ENCODE measurements at regions not wholly inside any gene's neighbourhood (a gene's known extent, or its start where the extent isn't known, plus 50 kb on each side); places are given as distances from the start of the nearest gene placed in this dataset.

DNA sequence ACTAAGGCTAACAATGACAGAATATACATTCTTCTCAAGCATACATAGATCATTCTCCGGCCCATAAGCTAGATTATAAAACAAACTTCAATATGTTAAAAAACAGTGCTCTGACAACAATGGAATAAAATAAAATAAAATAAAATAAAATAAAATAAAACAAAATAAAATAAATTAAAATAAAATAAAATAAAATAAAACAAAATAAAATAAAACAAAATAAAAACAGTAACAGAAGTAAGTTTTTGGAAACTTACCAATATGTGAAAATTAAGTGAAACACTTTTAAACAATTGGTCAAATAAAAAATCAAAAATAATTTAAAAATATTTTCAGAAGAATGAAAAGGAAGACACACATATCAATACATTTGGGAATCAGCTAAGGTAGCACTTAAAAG, 1785.8 kb upstream of the PCDH20 start:
- TF ChIP-seq, protein P1, sequence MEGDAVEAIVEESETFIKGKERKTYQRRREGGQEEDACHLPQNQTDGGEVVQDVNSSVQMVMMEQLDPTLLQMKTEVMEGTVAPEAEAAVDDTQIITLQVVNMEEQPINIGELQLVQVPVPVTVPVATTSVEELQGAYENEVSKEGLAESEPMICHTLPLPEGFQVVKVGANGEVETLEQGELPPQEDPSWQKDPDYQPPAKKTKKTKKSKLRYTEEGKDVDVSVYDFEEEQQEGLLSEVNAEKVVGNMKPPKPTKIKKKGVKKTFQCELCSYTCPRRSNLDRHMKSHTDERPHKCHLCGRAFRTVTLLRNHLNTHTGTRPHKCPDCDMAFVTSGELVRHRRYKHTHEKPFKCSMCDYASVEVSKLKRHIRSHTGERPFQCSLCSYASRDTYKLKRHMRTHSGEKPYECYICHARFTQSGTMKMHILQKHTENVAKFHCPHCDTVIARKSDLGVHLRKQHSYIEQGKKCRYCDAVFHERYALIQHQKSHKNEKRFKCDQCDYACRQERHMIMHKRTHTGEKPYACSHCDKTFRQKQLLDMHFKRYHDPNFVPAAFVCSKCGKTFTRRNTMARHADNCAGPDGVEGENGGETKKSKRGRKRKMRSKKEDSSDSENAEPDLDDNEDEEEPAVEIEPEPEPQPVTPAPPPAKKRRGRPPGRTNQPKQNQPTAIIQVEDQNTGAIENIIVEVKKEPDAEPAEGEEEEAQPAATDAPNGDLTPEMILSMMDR (IDR thresholded peaks at IDR 0.05; ENCODE audit: poor library complexity): no peak
- no peak for TF ChIP-seq EZH2phosphoT487 (IDR thresholded peaks at IDR 0.05; ENCODE audit: low read depth, severe bottlenecking, unreplicated experiment)

All from hepatocyte (in vitro differentiated cells).